Hematopoietic multipotent progenitor cell treated with erythropoietin and hydrocortisone succinate and interleukin-3 and kit ligand, for 8 days (in vitro differentiated cells): ENCODE measurements at regions not wholly inside any gene's neighbourhood (a gene's known extent, or its start where the extent isn't known, plus 50 kb on each side); places are given as distances from the start of the nearest gene placed in this dataset.

Experiments used
- DNase-seq: peaks from one replicate; pipeline ENCODE4 v3.0.0-alpha.2; 2015

GRCh38 chr10:83806717-83807116 is 332.6 kb upstream of the GHITM start:
- no peak for DNase-seq

- DNase-seq: no peak
Observed at GRCh38 chr10:83809001-83809400, 330.3 kb upstream of the GHITM start.

- DNase-seq: no peak
Observed at GRCh38 chr10:83816942-83817341, 322.4 kb upstream of the GHITM start.

- DNase-seq: no peak
Observed at GRCh38 chr10:83817797-83818196, 321.5 kb upstream of the GHITM start.

- DNase-seq: no peak
Observed at GRCh38 chr10:83819609-83820008, 319.7 kb upstream of the GHITM start.

- DNase-seq: no peak
Observed at GRCh38 chr10:83820033-83820432, 319.3 kb upstream of the GHITM start.

- no peak for DNase-seq
Observed at GRCh38 chr10:83824099-83824498, 315.2 kb upstream of the GHITM start.

- no peak for DNase-seq
Observed at GRCh38 chr10:83834096-83834495, 305.2 kb upstream of the GHITM start.

- DNase-seq: no peak
Observed at GRCh38 chr10:83835945-83836745, 303.2 kb upstream of the GHITM start.

- no peak for DNase-seq
Observed at GRCh38 chr10:83848677-83849076, 290.6 kb upstream of the GHITM start.

GRCh38 chr10:83849150-83849549 is 290.2 kb upstream of the GHITM start:
- no peak for DNase-seq

- DNase-seq: no peak
Observed at GRCh38 chr10:83852146-83852545, 287.2 kb upstream of the GHITM start.

- DNase-seq: no peak
Observed at GRCh38 chr10:83862723-83863122, 276.6 kb upstream of the GHITM start.

- no peak for DNase-seq
Observed at GRCh38 chr10:83863283-83863966, 275.9 kb upstream of the GHITM start.

- DNase-seq: no peak
Observed at GRCh38 chr10:83869898-83870297, 269.4 kb upstream of the GHITM start.

GRCh38 chr10:83871187-83872081 is 267.9 kb upstream of the GHITM start:
- peak; percentile 69 for DNase-seq

- no peak for DNase-seq
Observed at GRCh38 chr10:83880252-83880791, 259.0 kb upstream of the GHITM start.

- no peak for DNase-seq
Observed at GRCh38 chr10:83881661-83882060, 257.6 kb upstream of the GHITM start.

GRCh38 chr10:83886871-83887270 is 252.4 kb upstream of the GHITM start:
- no peak for DNase-seq

GRCh38 chr10:83892737-83893136 is 246.6 kb upstream of the GHITM start:
- DNase-seq: no peak

- DNase-seq: no peak
Observed at GRCh38 chr10:83896219-83896618, 243.1 kb upstream of the GHITM start.

- no peak for DNase-seq
Observed at GRCh38 chr10:83897626-83898025, 241.7 kb upstream of the GHITM start.

GRCh38 chr10:83908506-83908905 is 230.8 kb upstream of the GHITM start:
- no peak for DNase-seq
